Astrocyte (in vitro differentiated cells and primary cell): ENCODE measurements at regions not wholly inside any gene's neighbourhood (a gene's known extent, or its start where the extent isn't known, plus 50 kb on each side); places are given as distances from the start of the nearest gene placed in this dataset.
"Not testable (repeated sequence)": the region's sequence is repeated elsewhere in the genome, so short reads cannot be mapped to it uniquely, and the experiment has no call there.

ENCODE experiments used
- EZH2 ChIP-seq: IDR thresholded peaks from 2 replicates; pipeline ENCODE4 v1.6.1; 2012; ENCODE audit warnings: mild to moderate bottlenecking, low read length, inconsistent platforms; ENCODE audit not compliant: insufficient read depth
- TF ChIP-seq, protein P1 (sequence below): IDR thresholded peaks from 2 replicates; pipeline ENCODE4 v1.5.1; 2011; ENCODE audit warnings: low read depth, mild to moderate bottlenecking, inconsistent platforms, low read length, moderate library complexity; ENCODE audit not compliant: insufficient read depth

GRCh38 chr15:84395384-84395783 lies 159.8 kb downstream of the GOLGA6L4 start:
- TF ChIP-seq, protein P1, sequence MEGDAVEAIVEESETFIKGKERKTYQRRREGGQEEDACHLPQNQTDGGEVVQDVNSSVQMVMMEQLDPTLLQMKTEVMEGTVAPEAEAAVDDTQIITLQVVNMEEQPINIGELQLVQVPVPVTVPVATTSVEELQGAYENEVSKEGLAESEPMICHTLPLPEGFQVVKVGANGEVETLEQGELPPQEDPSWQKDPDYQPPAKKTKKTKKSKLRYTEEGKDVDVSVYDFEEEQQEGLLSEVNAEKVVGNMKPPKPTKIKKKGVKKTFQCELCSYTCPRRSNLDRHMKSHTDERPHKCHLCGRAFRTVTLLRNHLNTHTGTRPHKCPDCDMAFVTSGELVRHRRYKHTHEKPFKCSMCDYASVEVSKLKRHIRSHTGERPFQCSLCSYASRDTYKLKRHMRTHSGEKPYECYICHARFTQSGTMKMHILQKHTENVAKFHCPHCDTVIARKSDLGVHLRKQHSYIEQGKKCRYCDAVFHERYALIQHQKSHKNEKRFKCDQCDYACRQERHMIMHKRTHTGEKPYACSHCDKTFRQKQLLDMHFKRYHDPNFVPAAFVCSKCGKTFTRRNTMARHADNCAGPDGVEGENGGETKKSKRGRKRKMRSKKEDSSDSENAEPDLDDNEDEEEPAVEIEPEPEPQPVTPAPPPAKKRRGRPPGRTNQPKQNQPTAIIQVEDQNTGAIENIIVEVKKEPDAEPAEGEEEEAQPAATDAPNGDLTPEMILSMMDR: not testable (repeated sequence)
- TF ChIP-seq EZH2: not testable (repeated sequence)
